ENCODE measurements at regions not wholly inside any gene's neighbourhood (a gene's known extent, or its start where the extent isn't known, plus 50 kb on each side); places are given as distances from the start of the nearest gene placed in this dataset.

DNA sequence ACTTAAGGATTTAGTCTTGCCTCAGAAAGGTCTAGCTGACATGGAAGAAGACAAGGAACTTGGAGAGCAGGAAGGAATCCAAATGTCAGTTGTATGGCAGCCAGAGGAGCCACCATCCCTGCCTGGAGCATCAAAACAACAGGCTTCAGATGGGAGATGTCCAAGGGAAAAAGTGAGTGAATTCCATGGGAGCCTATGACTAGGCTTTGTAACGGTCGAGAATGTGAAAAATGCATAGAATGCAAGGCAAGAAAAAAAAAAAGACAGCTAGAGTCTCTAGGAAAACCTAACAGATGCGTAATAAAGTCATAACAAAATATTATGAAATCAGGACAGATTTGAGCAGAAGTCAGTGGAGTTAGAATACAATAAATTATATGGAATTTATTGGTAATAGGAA is 183.7 kb upstream of the LSM14A start:
- 57 to 66% methylated on average over 3 of the region's 3 CpGs for WGBS, 2 donors (ENCODE audit: low coverage in 1 of 2)
- Histone ChIP-seq H3K4me1 (no peaks in the 10 kb centered on the region), H3K27ac (no peak overlapping the region), H3K27me3 (peaks cover 26% of the 10 kb centered on the region), H3K4me3 (no peak overlapping the region), H3K36me3 (no peaks in the 10 kb centered on the region), H3K9me3 (peaks cover 0 to 40% (median 0%) of the 10 kb centered on the region in 3 donors)
- ATAC-seq, result no peak
- TF ChIP-seq, protein P1, sequence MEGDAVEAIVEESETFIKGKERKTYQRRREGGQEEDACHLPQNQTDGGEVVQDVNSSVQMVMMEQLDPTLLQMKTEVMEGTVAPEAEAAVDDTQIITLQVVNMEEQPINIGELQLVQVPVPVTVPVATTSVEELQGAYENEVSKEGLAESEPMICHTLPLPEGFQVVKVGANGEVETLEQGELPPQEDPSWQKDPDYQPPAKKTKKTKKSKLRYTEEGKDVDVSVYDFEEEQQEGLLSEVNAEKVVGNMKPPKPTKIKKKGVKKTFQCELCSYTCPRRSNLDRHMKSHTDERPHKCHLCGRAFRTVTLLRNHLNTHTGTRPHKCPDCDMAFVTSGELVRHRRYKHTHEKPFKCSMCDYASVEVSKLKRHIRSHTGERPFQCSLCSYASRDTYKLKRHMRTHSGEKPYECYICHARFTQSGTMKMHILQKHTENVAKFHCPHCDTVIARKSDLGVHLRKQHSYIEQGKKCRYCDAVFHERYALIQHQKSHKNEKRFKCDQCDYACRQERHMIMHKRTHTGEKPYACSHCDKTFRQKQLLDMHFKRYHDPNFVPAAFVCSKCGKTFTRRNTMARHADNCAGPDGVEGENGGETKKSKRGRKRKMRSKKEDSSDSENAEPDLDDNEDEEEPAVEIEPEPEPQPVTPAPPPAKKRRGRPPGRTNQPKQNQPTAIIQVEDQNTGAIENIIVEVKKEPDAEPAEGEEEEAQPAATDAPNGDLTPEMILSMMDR (IDR thresholded peaks at IDR 0.05), result no peak
- no peak for TF ChIP-seq POLR2AphosphoS5 (IDR thresholded peaks at IDR 0.05)
- TF ChIP-seq EP300 (IDR thresholded peaks at IDR 0.05), result no peak
- no peak for TF ChIP-seq POLR2A (IDR thresholded peaks at IDR 0.05)

DNA sequence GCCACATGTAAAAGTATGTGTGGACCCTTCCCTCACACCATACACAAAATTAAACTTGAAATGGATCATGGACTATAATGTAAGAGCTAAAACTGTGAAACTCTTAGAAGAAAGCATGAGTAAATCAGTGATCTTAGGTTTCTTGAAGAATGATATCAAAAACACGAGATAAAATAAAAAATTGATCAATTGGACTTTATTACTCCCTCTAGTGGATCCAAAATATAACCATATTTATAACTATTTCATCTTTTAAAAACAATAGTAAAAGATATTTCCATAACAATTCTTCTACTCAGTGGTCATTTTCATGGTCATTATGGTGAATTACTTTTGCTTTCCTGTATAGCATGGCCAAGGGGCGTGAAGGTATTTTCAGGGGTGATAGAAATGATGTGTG is 174.6 kb upstream of the LSM14A start:
- no peaks in the 10 kb centered on the region for H3K4me1 ChIP-seq
- TF ChIP-seq EP300 (IDR thresholded peaks at IDR 0.05) (no peak), POLR2A (IDR thresholded peaks at IDR 0.05) (no peak), POLR2AphosphoS5 (IDR thresholded peaks at IDR 0.05) (no peak)
- TF ChIP-seq, protein P1 (IDR thresholded peaks at IDR 0.05), result no peak
- H3K36me3 ChIP-seq, result no peaks in the 10 kb centered on the region
- H3K9me3 ChIP-seq, result peaks cover 0 to 8% (median 0%) of the 10 kb centered on the region in 3 donors
- no peak overlapping the region for H3K27ac ChIP-seq
- WGBS, 2 donors (ENCODE audit: low coverage in 1 of 2), result 62 to 63% methylated on average over 2 of the region's 2 CpGs
- peaks cover 20% of the 10 kb centered on the region for H3K27me3 ChIP-seq
- no peak for ATAC-seq
- no peak overlapping the region for H3K4me3 ChIP-seq

DNA sequence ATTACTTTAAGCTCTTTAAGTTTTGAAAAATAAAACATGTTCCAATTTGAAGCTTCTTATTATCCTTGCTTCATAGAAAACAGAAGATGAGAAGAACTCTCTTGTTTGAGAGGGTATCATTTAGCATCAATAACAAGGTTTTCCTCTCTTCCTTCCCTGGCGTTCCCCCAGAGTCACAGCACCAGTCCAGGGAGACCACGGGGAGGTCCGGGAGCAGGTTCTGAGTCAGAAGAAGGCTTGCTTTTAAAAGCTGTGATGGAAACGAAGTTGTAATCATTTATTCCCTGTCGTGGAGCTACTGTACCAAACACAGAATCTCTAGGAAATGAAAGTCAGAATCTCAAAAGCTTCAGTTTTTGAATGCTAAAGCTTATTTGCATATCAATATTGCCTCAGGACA is 174.0 kb upstream of the LSM14A start:
- Histone ChIP-seq H3K27ac (no peak overlapping the region), H3K4me3 (no peak overlapping the region), H3K9me3 (peaks cover 0 to 4% (median 0%) of the 10 kb centered on the region in 3 donors), H3K36me3 (no peaks in the 10 kb centered on the region), H3K4me1 (no peaks in the 10 kb centered on the region), H3K27me3 (peaks cover 20% of the 10 kb centered on the region)
- no peak for ATAC-seq
- 16 to 33% methylated on average over 5 of the region's 5 CpGs for WGBS, 2 donors (ENCODE audit: low coverage in 1 of 2)
- TF ChIP-seq EP300 (IDR thresholded peaks at IDR 0.05) (no peak), POLR2AphosphoS5 (IDR thresholded peaks at IDR 0.05) (no peak), POLR2A (IDR thresholded peaks at IDR 0.05) (no peak)
- TF ChIP-seq, protein P1 (IDR thresholded peaks at IDR 0.05), result no peak

DNA sequence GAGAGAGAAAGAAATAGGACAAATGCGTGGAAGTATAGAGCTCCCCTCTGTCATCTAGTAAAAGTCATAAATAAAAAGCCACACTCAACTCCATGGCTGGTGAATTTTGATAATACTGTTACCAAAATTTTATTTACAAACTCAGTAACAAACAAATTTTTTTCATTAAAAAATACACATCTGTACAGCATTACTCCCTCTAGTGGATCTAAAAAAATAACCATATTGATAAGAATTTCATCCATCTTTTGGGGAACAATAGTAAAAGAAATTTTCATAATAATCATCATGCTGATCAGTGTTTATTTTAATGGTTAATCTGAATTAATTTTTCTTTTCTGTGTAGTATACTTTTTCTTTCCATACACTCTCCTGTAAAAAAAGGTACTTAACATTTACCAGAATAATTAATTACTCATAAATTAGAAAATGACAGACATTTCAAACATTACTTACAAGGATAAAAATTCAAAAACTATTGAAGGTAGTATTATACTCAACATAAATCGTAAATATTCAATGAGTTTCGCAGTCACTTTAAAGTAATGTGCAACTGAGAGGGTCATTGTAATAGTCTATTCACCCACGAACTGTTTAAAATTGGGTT is 173.5 kb upstream of the LSM14A start:
- WGBS, 2 donors (ENCODE audit: low coverage in 1 of 2), result 38 to 41% methylated on average over 4 of the region's 4 CpGs
- H3K4me1 ChIP-seq, result no peaks in the 10 kb centered on the region
- no peaks in the 10 kb centered on the region for H3K36me3 ChIP-seq
- H3K4me3 ChIP-seq, result no peak overlapping the region
- H3K9me3 ChIP-seq, result no peaks in the 10 kb centered on the region
- no peak for ATAC-seq
- H3K27me3 ChIP-seq, result peaks cover 25% of the 10 kb centered on the region
- no peak overlapping the region for H3K27ac ChIP-seq
- TF ChIP-seq POLR2AphosphoS5 (IDR thresholded peaks at IDR 0.05) (no peak), POLR2A (IDR thresholded peaks at IDR 0.05) (no peak)
- TF ChIP-seq, protein P1 (IDR thresholded peaks at IDR 0.05), result peak; percentile 7 to 38 (median 30)

DNA sequence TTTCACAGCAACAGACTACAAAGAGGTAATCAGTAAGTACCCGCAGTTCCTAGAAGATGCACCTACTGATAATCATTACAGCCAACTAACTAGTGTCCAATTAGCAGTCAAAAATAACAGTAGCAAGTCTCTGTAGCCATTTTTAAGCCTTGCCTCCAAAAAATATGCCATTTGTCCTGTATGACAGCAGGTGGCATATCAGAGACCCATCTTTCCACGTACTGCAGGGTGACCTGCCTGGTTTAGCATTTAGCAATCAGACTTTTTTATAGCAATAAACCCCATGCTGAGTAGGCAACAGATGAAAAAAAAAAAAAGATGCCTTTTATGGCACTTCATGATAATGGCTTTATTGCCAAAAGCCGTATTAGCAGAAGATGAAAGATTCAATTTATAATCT is 155.3 kb upstream of the LSM14A start:
- no peak for ATAC-seq
- TF ChIP-seq EP300 (IDR thresholded peaks at IDR 0.05) (no peak), POLR2AphosphoS5 (IDR thresholded peaks at IDR 0.05) (no peak)
- TF ChIP-seq, protein P1 (IDR thresholded peaks at IDR 0.05), result no peak
- 42 to 50% methylated on average over 3 of the region's 3 CpGs for WGBS, 2 donors (ENCODE audit: low coverage in 1 of 2)

More for the DNA sequence above, 155.3 kb upstream of the LSM14A start:
- H3K9me3 ChIP-seq, result peaks cover 0 to 13% (median 0%) of the 10 kb centered on the region in 3 donors
- H3K4me1 ChIP-seq, result no peaks in the 10 kb centered on the region
- H3K4me3 ChIP-seq, result no peak overlapping the region
- no peaks in the 10 kb centered on the region for H3K36me3 ChIP-seq
- H3K27ac ChIP-seq, result no peak overlapping the region
- H3K27me3 ChIP-seq, result peaks cover 62% of the 10 kb centered on the region

Measured in gastroesophageal sphincter (tissue), 4 donors.